ENCODE measurements at regions not wholly inside any gene's neighbourhood (a gene's known extent, or its start where the extent isn't known, plus 50 kb on each side); places are given as distances from the start of the nearest gene placed in this dataset.

DNA sequence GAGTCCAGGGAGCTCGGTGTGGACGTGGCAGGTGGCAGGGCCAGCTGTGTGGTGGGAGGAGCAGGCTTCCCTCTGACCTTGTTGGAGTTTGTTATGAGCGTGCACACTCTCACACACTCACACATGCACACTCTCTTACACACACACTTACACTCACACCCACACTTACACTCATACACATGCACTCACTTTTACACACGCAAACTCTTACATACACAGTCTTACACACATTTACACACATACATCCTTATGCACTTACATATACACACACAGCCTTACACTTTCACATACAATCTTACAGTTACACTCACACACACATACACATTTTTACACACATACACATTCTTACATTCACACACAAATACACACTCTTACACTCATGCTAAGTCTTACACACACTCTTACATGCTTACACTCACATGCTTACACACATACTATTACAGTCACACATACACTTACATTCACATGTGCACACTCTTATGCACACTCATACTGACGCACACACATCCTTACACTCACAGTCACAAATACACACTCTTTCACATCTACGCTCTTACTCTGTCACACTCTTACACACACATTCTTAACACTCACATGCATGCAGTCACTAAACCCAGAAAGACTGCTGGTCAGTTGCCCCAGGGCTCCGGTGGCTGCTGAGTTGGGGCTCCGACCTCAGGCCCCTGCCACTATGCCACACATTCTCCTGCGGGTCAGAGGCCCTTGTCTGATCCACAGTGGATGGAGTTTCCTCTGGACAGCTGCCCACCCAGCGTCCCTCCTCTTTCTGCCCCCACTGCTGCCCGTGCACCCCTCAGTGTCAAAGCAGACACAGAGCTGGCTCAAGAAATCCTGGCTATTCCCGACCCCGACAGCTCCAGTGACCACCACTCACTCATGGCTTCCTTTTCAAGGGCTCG is 95.8 kb downstream of the ADRA2C start:
- TF ChIP-seq, protein P1, sequence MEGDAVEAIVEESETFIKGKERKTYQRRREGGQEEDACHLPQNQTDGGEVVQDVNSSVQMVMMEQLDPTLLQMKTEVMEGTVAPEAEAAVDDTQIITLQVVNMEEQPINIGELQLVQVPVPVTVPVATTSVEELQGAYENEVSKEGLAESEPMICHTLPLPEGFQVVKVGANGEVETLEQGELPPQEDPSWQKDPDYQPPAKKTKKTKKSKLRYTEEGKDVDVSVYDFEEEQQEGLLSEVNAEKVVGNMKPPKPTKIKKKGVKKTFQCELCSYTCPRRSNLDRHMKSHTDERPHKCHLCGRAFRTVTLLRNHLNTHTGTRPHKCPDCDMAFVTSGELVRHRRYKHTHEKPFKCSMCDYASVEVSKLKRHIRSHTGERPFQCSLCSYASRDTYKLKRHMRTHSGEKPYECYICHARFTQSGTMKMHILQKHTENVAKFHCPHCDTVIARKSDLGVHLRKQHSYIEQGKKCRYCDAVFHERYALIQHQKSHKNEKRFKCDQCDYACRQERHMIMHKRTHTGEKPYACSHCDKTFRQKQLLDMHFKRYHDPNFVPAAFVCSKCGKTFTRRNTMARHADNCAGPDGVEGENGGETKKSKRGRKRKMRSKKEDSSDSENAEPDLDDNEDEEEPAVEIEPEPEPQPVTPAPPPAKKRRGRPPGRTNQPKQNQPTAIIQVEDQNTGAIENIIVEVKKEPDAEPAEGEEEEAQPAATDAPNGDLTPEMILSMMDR (conservative IDR thresholded peaks at IDR 0.05; ENCODE audit: low read depth, low read length), result no peak
- TF ChIP-seq EZH2 (IDR thresholded peaks at IDR 0.05; ENCODE audit: borderline replicate concordance, low read depth, low read length, poor library complexity, severe bottlenecking), result no peak

Data from A673 (cell line).